GM18517 (cell line): ENCODE measurements at regions not wholly inside any gene's neighbourhood (a gene's known extent, or its start where the extent isn't known, plus 50 kb on each side); places are given as distances from the start of the nearest gene placed in this dataset.
"Not testable (repeated sequence)": the region's sequence is repeated elsewhere in the genome, so short reads cannot be mapped to it uniquely, and the experiment has no call there.

Experiments used
- ATAC-seq: cut with Tn5 transposase; IDR thresholded peaks from one replicate; pipeline ENCODE4 v1.9.1; 2021; ENCODE audit warnings: mild to moderate bottlenecking, moderate library complexity; ENCODE audit not compliant: unreplicated experiment

- ATAC-seq, result no peak
These were observed 231.4 kb upstream of the ZEB2 start for GRCh38 chr2:144751142-144751905.

GRCh38 chr2:144749188-144749587 lies 229.3 kb upstream of the ZEB2 start:
- ATAC-seq, result no peak

GRCh38 chr2:144748443-144748842 lies 228.5 kb upstream of the ZEB2 start:
- no peak for ATAC-seq

- no peak for ATAC-seq
These were observed 227.7 kb upstream of the ZEB2 start for GRCh38 chr2:144747571-144747970.

- no peak for ATAC-seq
These were observed 225.5 kb upstream of the ZEB2 start for GRCh38 chr2:144745424-144745823.

- ATAC-seq, result no peak
These were observed 218.8 kb upstream of the ZEB2 start for GRCh38 chr2:144738749-144739148.

- ATAC-seq, result no peak
These were observed 210.8 kb upstream of the ZEB2 start for GRCh38 chr2:144730711-144731110.

- not testable (repeated sequence) for ATAC-seq
These were observed 204.5 kb upstream of the ZEB2 start for GRCh38 chr2:144724460-144724859.

- ATAC-seq, result no peak
These were observed 198.5 kb upstream of the ZEB2 start for GRCh38 chr2:144718376-144718775.

GRCh38 chr2:144715992-144716391 lies 196.1 kb upstream of the ZEB2 start:
- no peak for ATAC-seq

GRCh38 chr2:144713410-144713809 lies 193.5 kb upstream of the ZEB2 start:
- ATAC-seq, result no peak

GRCh38 chr2:144712550-144712940 lies 192.6 kb upstream of the ZEB2 start:
- ATAC-seq, result no peak

GRCh38 chr2:144711630-144712549 lies 192.0 kb upstream of the ZEB2 start:
- ATAC-seq, result no peak

GRCh38 chr2:144711084-144711483 lies 191.2 kb upstream of the ZEB2 start:
- ATAC-seq, result no peak

GRCh38 chr2:144708626-144709025 lies 188.7 kb upstream of the ZEB2 start:
- no peak for ATAC-seq

- no peak for ATAC-seq
These were observed 187.9 kb upstream of the ZEB2 start for GRCh38 chr2:144707736-144708326.

- no peak for ATAC-seq
These were observed 186.7 kb upstream of the ZEB2 start for GRCh38 chr2:144706647-144707046.

GRCh38 chr2:144705328-144706245 lies 185.7 kb upstream of the ZEB2 start:
- no peak for ATAC-seq

GRCh38 chr2:144704709-144705095 lies 184.8 kb upstream of the ZEB2 start:
- no peak for ATAC-seq

- no peak for ATAC-seq
These were observed 184.2 kb upstream of the ZEB2 start for GRCh38 chr2:144703852-144704708.
